ENCODE measurements at regions not wholly inside any gene's neighbourhood (a gene's known extent, or its start where the extent isn't known, plus 50 kb on each side); places are given as distances from the start of the nearest gene placed in this dataset.

- TF ChIP-seq CTCF (IDR thresholded peaks at IDR 0.05), result no peak
- no peak for TF ChIP-seq POLR2A (IDR thresholded peaks at IDR 0.05)
Measured at GRCh38 chr20:11018668-11019170, 344.9 kb upstream of the JAG1 start.
